Esophagus muscularis mucosa (tissue), 4 donors: ENCODE measurements at regions not wholly inside any gene's neighbourhood (a gene's known extent, or its start where the extent isn't known, plus 50 kb on each side); places are given as distances from the start of the nearest gene placed in this dataset.

ENCODE experiments used
- CTCF ChIP-seq, 3 experiments: fragments of 200-600 bp in 2 of 3; fragments of 450-650 bp in 1 of 3; sonication (generic) in 2 of 3; IDR thresholded peaks; one replicate each; pipeline ENCODE4 v1.5.1; 2017 to 2019; ENCODE audit warnings: antibody characterized with exemption in 3 of 3, mild to moderate bottlenecking in 2 of 3, moderate library complexity in 1 of 3
- EP300 ChIP-seq: sonication (generic); formaldehyde crosslinking; IDR thresholded peaks from one replicate; pipeline ENCODE4 v1.6.1; 2017; ENCODE audit warnings: antibody characterized with exemption
- POLR2A ChIP-seq: fragments of 450-650 bp; IDR thresholded peaks from one replicate; pipeline ENCODE4 v1.6.1; 2017; ENCODE audit warnings: antibody characterized with exemption, moderate library complexity, mild to moderate bottlenecking, low read depth

- no peak for TF ChIP-seq EP300
- no peak for TF ChIP-seq CTCF (IDR thresholded peaks at IDR 0.05)
- no peak for TF ChIP-seq POLR2A
These were observed 455.9 kb upstream of the UBE2E3 start for GRCh38 chr2:180524499-180524898.
